GF-D8 (cell line): ENCODE measurements at regions not wholly inside any gene's neighbourhood (a gene's known extent, or its start where the extent isn't known, plus 50 kb on each side); places are given as distances from the start of the nearest gene placed in this dataset.
"Not testable (repeated sequence)": the region's sequence is repeated elsewhere in the genome, so short reads cannot be mapped to it uniquely, and the experiment has no call there.

Experiments
- DNase-seq: peaks from one replicate; lab custom pipeline; 2025; lab: John Stamatoyannopoulos, UW

GRCh38 chr6:113203715-113204110, 653.4 kb upstream of the MARCKS start:
- DNase-seq: no peak

- DNase-seq: no peak
These were observed 651.6 kb upstream of the MARCKS start for GRCh38 chr6:113205553-113205952.

GRCh38 chr6:113208726-113209125, 648.4 kb upstream of the MARCKS start:
- no peak for DNase-seq

- no peak for DNase-seq
These were observed 647.8 kb upstream of the MARCKS start for GRCh38 chr6:113209315-113209714.

GRCh38 chr6:113211170-113211569, 646.0 kb upstream of the MARCKS start:
- no peak for DNase-seq

- DNase-seq: no peak
These were observed 637.4 kb upstream of the MARCKS start for GRCh38 chr6:113219783-113220182.

GRCh38 chr6:113220832-113221231, 636.3 kb upstream of the MARCKS start:
- no peak for DNase-seq

- no peak for DNase-seq
These were observed 635.3 kb upstream of the MARCKS start for GRCh38 chr6:113221850-113222249.

- DNase-seq: no peak
These were observed 611.0 kb upstream of the MARCKS start for GRCh38 chr6:113246186-113246585.

GRCh38 chr6:113248532-113248931, 608.6 kb upstream of the MARCKS start:
- no peak for DNase-seq

- DNase-seq: not testable (repeated sequence)
These were observed 603.0 kb upstream of the MARCKS start for GRCh38 chr6:113254194-113254593.

- no peak for DNase-seq
These were observed 598.4 kb upstream of the MARCKS start for GRCh38 chr6:113258771-113259170.

- no peak for DNase-seq
These were observed 585.7 kb upstream of the MARCKS start for GRCh38 chr6:113271437-113271836.

GRCh38 chr6:113276601-113277000, 580.5 kb upstream of the MARCKS start:
- DNase-seq: no peak

GRCh38 chr6:113277111-113277510, 580.0 kb upstream of the MARCKS start:
- DNase-seq: no peak

- no peak for DNase-seq
These were observed 576.1 kb upstream of the MARCKS start for GRCh38 chr6:113281014-113281413.

- no peak for DNase-seq
These were observed 575.7 kb upstream of the MARCKS start for GRCh38 chr6:113281431-113281830.

- DNase-seq: no peak
These were observed 569.7 kb upstream of the MARCKS start for GRCh38 chr6:113287396-113287795.

- DNase-seq: no peak
These were observed 568.7 kb upstream of the MARCKS start for GRCh38 chr6:113288409-113288808.

- DNase-seq: no peak
These were observed 568.0 kb upstream of the MARCKS start for GRCh38 chr6:113289166-113289565.

GRCh38 chr6:113290684-113291083, 566.5 kb upstream of the MARCKS start:
- no peak for DNase-seq

GRCh38 chr6:113291751-113292445, 565.2 kb upstream of the MARCKS start:
- DNase-seq: no peak

- DNase-seq: no peak
These were observed 564.3 kb upstream of the MARCKS start for GRCh38 chr6:113292646-113293422.

GRCh38 chr6:113293423-113293740, 563.8 kb upstream of the MARCKS start:
- DNase-seq: no peak
